ENCODE measurements at regions not wholly inside any gene's neighbourhood (a gene's known extent, or its start where the extent isn't known, plus 50 kb on each side); places are given as distances from the start of the nearest gene placed in this dataset.

GRCh38 chr10:64534616-64535015 lies 1013.4 kb downstream of the REEP3 start:
- TF ChIP-seq TCF4 (CRISPR knock-in tag; IDR thresholded peaks at IDR 0.05; ENCODE audit: borderline replicate concordance): no peak
- TF ChIP-seq POU6F1 (CRISPR knock-in tag; IDR thresholded peaks at IDR 0.05; ENCODE audit: borderline replicate concordance, low read depth): no peak
- no peak for TF ChIP-seq TOX (CRISPR knock-in tag; IDR thresholded peaks at IDR 0.05; ENCODE audit: borderline replicate concordance)
- no peak for TF ChIP-seq ZFP30 (CRISPR knock-in tag; IDR thresholded peaks at IDR 0.05)
- TF ChIP-seq, protein P1, sequence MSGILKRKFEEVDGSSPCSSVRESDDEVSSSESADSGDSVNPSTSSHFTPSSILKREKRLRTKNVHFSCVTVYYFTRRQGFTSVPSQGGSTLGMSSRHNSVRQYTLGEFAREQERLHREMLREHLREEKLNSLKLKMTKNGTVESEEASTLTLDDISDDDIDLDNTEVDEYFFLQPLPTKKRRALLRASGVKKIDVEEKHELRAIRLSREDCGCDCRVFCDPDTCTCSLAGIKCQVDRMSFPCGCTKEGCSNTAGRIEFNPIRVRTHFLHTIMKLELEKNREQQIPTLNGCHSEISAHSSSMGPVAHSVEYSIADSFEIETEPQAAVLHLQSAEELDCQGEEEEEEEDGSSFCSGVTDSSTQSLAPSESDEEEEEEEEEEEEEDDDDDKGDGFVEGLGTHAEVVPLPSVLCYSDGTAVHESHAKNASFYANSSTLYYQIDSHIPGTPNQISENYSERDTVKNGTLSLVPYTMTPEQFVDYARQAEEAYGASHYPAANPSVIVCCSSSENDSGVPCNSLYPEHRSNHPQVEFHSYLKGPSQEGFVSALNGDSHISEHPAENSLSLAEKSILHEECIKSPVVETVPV (CRISPR knock-in tag; IDR thresholded peaks at IDR 0.05): no peak
- TF ChIP-seq BACH2 (CRISPR knock-in tag; IDR thresholded peaks at IDR 0.05; ENCODE audit: borderline replicate concordance): no peak
- TF ChIP-seq, protein P2, sequence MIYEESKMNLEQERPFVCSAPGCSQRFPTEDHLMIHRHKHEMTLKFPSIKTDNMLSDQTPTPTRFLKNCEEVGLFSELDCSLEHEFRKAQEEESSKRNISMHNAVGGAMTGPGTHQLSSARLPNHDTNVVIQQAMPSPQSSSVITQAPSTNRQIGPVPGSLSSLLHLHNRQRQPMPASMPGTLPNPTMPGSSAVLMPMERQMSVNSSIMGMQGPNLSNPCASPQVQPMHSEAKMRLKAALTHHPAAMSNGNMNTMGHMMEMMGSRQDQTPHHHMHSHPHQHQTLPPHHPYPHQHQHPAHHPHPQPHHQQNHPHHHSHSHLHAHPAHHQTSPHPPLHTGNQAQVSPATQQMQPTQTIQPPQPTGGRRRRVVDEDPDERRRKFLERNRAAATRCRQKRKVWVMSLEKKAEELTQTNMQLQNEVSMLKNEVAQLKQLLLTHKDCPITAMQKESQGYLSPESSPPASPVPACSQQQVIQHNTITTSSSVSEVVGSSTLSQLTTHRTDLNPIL (CRISPR knock-in tag; IDR thresholded peaks at IDR 0.05; ENCODE audit: low read depth): no peak
- TF ChIP-seq ARNTL (CRISPR knock-in tag; IDR thresholded peaks at IDR 0.05; ENCODE audit: borderline replicate concordance, low read depth): no peak
- no peak for TF ChIP-seq ZFP3 (CRISPR knock-in tag; IDR thresholded peaks at IDR 0.05)
- TF ChIP-seq RARB (CRISPR knock-in tag; IDR thresholded peaks at IDR 0.05): no peak
- no peak for TF ChIP-seq ZNF565 (CRISPR knock-in tag; conservative IDR thresholded peaks at IDR 0.05; ENCODE audit: low read depth)
- TF ChIP-seq GLIS3 (CRISPR knock-in tag; IDR thresholded peaks at IDR 0.05): no peak
- TF ChIP-seq ISL1 (CRISPR knock-in tag; IDR thresholded peaks at IDR 0.05): no peak
- no peak for TF ChIP-seq ZC3H10 (CRISPR knock-in tag; IDR thresholded peaks at IDR 0.05)
- TF ChIP-seq CSDC2 (CRISPR knock-in tag; IDR thresholded peaks at IDR 0.05): no peak
- TF ChIP-seq SNAI2 (CRISPR knock-in tag; IDR thresholded peaks at IDR 0.05): no peak
- TF ChIP-seq ZNF70 (CRISPR knock-in tag; IDR thresholded peaks at IDR 0.05): no peak
- ATAC-seq: no peak

DNA sequence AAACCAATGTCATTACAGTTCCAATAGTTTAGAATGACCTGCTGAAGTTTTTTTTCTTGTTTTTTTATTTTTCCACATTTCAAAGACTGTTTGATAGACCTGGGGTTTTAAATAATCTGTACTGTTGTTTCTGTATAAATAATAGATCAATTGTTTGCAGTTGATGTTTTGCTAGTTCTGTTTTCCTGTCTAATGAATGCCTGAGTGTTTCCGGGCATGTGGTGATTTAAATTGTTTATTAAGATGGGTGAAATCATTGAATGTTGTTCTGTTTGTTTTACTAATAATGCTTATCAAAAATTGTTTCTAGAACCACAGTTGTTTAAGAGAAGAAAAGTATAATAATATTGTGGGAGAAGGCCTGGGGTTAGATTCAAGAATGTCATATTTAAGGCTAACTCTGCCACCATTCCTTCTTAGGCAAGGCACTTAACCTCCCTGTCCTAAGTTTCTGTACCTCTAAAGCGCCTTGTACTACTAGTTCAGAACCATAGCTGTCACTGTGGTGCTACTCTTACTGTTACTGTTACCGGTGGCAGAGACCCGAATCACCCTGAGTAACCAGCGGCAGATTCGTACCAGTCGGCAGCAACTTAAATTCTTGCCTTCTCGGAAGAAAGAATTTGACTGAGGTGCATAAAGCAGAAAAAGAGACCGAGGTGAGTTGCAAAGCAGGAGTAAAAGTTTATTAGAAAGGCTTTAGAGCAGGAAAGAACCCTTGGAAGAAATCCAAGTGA lies 1014.1 kb downstream of the REEP3 start:
- no peak for ATAC-seq
- TF ChIP-seq ARNTL (CRISPR knock-in tag; IDR thresholded peaks at IDR 0.05; ENCODE audit: borderline replicate concordance, low read depth): no peak
- TF ChIP-seq, protein P3, sequence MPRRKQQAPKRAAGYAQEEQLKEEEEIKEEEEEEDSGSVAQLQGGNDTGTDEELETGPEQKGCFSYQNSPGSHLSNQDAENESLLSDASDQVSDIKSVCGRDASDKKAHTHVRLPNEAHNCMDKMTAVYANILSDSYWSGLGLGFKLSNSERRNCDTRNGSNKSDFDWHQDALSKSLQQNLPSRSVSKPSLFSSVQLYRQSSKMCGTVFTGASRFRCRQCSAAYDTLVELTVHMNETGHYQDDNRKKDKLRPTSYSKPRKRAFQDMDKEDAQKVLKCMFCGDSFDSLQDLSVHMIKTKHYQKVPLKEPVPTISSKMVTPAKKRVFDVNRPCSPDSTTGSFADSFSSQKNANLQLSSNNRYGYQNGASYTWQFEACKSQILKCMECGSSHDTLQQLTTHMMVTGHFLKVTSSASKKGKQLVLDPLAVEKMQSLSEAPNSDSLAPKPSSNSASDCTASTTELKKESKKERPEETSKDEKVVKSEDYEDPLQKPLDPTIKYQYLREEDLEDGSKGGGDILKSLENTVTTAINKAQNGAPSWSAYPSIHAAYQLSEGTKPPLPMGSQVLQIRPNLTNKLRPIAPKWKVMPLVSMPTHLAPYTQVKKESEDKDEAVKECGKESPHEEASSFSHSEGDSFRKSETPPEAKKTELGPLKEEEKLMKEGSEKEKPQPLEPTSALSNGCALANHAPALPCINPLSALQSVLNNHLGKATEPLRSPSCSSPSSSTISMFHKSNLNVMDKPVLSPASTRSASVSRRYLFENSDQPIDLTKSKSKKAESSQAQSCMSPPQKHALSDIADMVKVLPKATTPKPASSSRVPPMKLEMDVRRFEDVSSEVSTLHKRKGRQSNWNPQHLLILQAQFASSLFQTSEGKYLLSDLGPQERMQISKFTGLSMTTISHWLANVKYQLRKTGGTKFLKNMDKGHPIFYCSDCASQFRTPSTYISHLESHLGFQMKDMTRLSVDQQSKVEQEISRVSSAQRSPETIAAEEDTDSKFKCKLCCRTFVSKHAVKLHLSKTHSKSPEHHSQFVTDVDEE (CRISPR knock-in tag; IDR thresholded peaks at IDR 0.05): no peak
- TF ChIP-seq, protein P1 (CRISPR knock-in tag; IDR thresholded peaks at IDR 0.05): no peak
- no peak for TF ChIP-seq POU6F1 (CRISPR knock-in tag; IDR thresholded peaks at IDR 0.05; ENCODE audit: borderline replicate concordance, low read depth)
- no peak for TF ChIP-seq ZFP3 (CRISPR knock-in tag; IDR thresholded peaks at IDR 0.05)
- no peak for TF ChIP-seq ZC3H10 (CRISPR knock-in tag; IDR thresholded peaks at IDR 0.05)
- TF ChIP-seq ZNF8 (CRISPR knock-in tag; IDR thresholded peaks at IDR 0.05): no peak
- TF ChIP-seq CSDC2 (CRISPR knock-in tag; IDR thresholded peaks at IDR 0.05): no peak
- TF ChIP-seq GLIS3 (CRISPR knock-in tag; IDR thresholded peaks at IDR 0.05): no peak
- TF ChIP-seq ZFP30 (CRISPR knock-in tag; IDR thresholded peaks at IDR 0.05): no peak
- no peak for TF ChIP-seq TCF4 (CRISPR knock-in tag; IDR thresholded peaks at IDR 0.05; ENCODE audit: borderline replicate concordance)
- no peak for TF ChIP-seq ZNF70 (CRISPR knock-in tag; IDR thresholded peaks at IDR 0.05)
- TF ChIP-seq ESRRG (CRISPR knock-in tag; IDR thresholded peaks at IDR 0.05): no peak
- no peak for TF ChIP-seq ZNF565 (CRISPR knock-in tag; conservative IDR thresholded peaks at IDR 0.05; ENCODE audit: low read depth)
- TF ChIP-seq PPARA (CRISPR knock-in tag; IDR thresholded peaks at IDR 0.05; ENCODE audit: borderline replicate concordance): no peak
